MV-4-11 (cell line): ENCODE measurements at regions not wholly inside any gene's neighbourhood (a gene's known extent, or its start where the extent isn't known, plus 50 kb on each side); places are given as distances from the start of the nearest gene placed in this dataset.
A peak's percentile ranks its signal among the peaks of the same experiment; 100 is the strongest.

Experiments used
- DNase-seq: peaks from one replicate; lab custom pipeline; 2025; lab: John Stamatoyannopoulos, UW

DNA sequence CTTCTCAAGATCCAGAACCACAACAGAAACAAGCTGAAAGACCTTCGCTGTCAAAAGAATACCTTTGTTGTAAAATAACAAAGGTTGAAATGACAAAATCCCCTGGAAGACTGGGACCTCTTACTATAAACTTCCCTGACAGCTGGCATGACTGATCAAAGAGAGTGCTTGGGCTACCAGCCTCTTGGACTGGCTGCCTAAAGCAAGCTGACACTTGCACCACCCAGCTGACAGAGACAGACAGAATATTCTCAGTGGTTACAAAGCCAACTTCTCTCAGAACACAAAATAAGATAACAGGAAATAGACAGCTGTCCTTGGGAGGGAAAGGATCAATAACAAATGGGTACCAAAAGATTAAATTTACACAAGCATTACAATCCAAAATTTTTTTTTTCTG, 241.7 kb upstream of the SPOCK3 start:
- no peak for DNase-seq

DNA sequence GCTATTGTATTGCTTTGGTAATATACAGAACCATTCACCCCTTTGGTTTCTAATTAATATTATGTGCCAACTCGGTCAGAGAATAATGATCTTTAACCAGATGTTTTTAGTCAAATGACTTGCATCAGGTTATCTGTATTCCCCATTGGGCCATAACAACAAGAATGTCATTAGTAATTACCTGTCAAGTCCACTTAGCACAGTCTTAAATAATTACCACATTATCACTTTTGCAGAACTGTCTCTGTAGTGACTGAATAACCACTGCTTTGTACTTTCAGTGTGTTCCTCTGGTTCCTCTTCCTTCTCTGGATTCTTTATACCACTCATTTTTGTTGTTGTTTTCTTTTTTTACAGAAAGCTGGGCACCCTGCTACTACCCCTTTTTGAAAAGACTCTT, 257.7 kb upstream of the SPOCK3 start:
- DNase-seq, result no peak

DNA sequence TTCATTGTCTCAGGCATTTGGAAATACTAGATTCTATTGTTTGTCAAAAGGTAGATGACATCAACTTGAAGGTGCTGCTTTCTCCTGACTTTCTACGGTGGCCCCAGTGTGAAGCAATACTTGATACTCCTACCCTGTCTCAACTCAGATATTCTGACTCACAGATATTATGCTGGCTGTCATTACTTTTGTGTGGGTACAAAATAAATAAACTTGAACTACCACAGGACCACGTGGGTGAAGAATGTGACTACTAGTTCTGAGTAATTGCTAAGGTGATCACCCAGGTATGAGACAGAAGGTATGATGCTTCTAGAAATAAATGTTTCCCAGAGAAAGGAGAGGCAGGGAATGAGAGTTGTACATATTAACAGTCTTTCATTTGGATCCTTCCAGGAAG, 275.3 kb upstream of the SPOCK3 start:
- DNase-seq, result no peak

DNA sequence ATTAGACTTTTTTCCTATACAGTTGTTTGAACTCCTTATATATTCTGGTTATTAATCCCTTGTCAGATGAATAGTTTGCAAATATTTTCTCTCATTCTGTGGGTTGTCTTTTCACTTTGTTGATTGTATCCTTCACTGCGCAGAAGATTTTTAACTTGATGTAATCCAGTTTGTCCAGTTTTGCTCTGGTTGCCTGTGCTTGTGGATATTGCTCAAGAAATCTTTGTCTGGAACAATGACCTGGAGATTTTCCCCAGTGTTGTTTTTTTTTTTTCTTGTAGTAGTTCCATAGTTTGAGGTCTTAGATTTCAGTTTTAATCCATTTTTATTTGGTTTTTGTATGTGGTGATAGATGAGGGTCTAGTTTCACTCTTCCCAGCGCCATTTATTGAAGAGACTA, 289.8 kb upstream of the SPOCK3 start:
- DNase-seq, result no peak

DNA sequence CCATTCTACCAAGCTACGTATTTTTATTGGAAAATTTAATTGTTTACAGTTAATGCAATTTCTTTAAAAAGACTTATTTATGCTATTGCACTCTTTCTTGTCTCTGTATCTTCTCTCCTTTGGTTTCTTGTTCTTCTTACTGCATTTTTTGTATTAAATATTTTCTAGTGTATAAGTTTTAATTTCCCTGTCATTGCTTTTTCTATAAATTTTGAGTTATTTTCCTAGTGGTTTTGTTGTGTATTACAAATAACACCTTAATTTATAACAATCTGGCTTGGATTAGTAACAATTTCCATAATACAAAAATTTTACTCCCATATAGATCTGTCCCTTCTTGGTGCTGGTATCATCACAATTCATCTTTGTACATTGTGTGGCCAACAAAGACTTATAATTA, 303.5 kb upstream of the SPOCK3 start:
- no peak for DNase-seq

DNA sequence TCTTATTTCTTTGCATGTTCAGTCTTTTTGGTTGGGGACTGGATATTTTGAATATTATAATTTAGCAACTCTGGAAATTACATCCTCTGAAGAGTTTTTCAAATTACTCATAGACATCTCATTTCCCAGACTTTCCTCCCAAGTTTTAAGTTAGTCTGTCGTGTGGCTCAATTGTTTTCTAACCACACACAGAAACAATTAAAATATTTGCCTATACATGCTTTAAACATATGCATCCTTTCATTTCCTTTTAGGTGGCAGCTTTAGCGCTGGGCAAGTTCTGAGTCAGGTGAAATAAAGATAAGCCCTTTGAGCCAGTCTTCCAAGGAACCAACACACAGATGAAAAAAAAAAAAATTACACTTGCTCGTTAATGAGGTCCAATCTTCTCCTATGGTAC, 307.0 kb upstream of the SPOCK3 start:
- DNase-seq, result no peak

DNA sequence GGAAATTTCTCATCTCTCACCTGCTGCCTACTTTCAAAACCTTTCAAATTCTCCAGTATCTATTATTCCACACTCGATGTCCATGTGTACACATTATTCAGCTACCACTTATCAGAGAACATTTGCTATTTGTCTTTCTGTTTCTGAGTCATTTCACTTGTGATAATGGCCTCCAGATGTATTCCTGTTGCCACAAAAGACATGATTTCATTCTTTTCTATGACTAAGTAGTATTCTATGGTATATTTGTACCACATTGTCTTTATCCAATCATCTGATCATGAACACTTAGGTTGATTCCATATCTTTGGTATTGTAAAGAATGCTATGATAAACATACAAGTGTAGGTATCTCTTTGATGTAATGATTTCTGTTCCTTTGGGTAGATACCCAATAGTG, 310.1 kb upstream of the SPOCK3 start:
- no peak for DNase-seq

DNA sequence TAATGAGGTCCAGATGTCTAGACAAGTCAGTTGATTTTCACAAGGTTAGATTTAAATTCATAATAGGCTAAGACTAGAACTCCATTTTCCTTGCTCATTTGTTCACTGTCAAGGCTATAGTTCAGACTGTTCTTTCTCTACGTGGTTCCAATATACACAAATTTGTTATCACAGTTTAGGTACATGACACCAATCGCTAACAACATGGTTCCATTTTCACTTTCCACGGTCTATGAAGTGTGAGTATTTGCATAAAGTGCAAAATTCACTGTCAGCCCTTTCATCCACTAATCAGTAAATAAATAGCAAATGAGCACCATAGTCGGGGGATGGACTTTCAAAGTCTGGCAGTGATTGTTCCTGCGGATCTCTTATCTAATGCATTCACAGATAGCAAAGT, 315.7 kb upstream of the SPOCK3 start:
- DNase-seq, result no peak

DNA sequence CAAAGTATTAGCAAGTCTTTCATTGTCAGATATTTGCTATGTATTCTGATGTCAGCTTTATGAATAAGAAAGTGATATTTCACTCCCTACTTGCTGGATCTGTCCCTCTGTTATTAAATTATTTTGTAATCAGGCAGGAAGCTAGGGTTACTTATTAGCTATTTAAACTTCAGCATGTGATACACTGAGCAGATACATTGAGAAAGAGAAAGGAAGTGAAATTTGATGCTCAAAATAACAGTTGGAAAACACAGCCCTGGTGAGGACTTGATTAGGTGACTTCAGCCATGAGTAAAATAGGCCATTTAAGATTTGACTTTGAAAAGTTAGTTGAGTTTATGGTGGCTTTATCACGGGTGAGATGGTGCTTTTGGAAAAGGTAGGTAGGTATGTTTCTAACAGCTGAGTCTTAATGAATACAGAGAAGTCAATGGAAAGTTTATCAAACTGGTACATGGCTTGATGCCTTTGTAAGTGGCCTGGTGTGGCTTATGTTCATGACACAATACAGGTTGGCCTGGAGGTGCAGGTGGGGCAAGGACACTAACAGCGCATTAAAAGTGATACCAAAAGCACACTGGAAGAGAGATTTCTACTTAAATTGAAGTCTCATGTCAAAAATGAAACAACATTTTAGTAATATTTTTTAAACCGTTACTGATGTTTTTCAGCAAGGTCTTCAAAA, 321.2 kb upstream of the SPOCK3 start:
- DNase-seq, result no peak

DNA sequence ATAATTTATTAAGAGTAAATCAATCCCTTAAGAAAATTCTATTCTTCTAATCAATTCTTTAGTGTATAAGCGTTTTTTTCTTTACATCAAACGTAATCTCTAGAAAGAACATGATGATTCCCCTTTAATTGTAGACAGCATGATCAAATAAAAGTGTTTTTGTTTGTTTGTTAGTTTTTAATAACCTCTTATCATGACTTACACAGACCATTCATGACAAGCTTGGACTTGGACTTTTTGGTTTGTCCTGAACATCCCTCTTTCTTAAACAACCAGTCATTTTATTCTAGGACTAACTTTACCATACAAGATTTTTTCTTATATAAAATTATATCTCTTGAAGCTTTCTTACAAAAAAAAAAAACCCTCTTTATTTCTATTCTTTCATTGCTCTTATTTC, 344.6 kb upstream of the SPOCK3 start:
- DNase-seq, result no peak

DNA sequence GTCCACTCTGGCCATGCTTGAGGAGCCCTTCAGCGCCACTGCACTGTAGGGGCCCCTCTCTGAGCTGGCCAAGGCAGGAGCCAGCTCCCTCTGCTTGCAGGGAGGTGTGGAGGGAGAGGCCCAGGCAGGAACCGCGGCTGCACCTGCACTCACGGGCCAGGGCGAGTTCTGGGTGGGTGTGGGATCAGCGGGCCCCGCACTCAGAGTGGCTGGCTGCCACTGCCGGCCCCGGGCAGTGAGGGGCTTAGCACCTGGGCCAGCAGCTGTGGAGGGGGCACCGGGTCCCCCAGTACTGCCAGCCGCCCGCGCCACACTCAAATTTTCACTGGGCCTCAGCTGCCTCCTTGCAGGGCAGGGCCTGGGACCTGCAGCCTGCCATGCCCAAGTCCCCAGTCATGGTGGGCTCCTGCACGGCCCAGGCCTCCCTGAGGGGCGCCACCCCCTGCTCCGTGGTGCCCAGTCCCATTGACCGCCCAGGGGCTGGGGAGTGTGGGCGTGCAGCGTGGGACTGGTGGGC, 347.2 kb upstream of the SPOCK3 start:
- DNase-seq, result no peak

DNA sequence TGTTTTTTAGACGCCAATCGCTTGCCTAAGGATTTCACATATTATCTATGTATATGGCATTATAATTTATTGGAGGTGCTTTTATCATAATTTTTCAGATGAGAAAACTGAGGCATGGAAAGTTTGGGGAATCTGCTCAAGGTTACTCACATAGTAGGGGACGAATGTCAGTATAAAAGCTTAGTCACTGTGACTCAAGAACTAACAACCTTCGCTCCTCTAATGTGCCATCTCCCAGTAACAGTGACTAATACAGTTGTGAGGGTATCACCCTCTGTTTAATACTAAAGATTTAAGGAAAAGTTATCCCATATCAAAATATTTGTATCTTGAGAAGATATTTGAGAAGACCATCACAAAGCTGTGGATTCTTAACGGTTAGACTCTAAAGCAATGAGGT, 353.1 kb upstream of the SPOCK3 start:
- DNase-seq, result no peak

DNA sequence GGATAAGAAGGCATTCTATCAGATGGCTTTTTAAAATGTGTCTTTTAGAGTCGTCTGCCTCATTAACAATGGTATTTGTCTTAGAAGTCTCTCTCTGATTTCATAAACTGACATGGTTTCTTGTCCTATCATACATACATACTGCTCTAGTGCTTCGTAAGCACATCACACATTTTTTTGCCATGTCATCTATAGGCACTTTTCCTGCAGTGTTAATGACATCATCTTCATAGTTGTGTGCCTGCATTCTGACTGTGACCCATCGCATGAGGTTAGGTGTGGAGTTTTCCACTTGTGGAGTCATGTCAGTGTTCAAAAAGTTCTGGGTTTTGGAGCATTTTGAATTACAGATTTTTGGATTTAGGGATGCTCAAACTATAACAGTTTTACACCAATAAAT, 361.6 kb upstream of the SPOCK3 start:
- no peak for DNase-seq

DNA sequence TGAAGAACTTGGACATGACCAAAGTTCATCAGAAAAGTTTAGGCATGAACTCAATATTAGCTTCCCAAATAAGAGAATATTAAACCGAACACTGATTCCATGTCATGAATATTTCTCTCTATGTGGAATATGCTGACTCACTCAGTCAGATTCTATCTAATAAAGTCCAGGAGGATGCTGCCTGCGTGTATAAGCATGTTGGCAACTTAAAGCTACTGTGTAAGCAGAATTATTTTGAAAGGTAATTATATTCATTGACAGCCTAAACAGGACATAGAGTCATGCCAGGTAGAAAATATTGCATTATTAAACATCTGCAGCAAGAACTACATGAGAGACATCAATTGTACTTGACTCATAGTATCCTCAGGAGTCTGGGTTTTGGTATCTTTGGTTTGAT, 367.9 kb upstream of the SPOCK3 start:
- DNase-seq, result no peak

DNA sequence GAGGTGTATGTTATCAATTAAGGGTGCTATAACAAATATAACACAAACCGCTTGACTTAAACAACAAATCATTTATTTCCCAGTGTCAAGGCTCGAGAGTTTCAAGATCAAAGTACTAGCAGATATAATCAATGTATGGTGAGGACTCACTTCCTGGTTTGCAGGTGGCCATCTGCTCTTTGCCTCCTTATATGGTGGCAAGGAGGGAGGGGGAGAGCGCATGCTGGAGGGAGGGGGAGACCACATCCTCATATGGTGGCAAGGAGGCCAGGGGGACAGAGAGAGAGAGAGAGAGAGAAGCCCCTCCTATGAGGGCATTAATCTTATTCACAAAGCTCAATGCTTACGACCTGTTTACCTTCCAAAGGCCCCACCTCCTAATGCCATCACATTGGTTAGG, 372.3 kb upstream of the SPOCK3 start:
- DNase-seq, result no peak

DNA sequence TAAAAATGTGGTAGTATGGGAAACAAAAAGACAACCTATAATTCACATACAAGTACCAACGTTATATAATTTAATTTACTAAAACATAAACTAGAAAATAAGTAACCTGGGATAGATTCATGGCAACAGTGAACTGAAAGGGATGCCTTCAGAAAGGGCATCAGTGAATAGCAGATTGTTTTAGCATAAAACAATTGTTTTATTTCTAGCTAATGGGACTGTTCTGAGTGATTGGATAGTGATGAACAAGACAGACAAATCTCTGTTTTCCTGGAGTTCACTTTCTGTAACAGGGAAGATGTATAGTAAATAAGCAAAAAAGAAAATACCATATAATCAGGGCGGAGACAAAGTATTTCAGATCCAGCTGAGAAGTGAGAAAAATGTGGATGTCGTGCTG, 379.1 kb upstream of the SPOCK3 start:
- no peak for DNase-seq

DNA sequence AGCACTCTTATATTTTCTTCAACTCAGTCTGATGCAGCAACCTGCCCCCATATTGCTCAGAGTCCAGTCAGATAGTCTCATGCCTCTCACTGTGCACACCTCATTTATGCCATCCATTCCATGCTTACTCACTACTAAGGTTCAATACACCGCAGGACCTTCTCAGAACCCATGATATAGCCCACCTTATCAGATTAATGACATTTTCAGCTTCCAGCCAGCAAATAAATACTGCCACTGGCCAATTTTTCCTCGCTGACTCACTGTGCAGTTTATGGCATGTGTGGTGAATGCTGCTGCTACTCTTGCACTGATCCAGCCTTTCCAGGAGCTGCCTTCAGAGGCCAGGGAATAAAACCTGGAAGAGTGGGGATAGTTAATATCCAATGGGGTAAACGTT, 380.6 kb upstream of the SPOCK3 start:
- no peak for DNase-seq

DNA sequence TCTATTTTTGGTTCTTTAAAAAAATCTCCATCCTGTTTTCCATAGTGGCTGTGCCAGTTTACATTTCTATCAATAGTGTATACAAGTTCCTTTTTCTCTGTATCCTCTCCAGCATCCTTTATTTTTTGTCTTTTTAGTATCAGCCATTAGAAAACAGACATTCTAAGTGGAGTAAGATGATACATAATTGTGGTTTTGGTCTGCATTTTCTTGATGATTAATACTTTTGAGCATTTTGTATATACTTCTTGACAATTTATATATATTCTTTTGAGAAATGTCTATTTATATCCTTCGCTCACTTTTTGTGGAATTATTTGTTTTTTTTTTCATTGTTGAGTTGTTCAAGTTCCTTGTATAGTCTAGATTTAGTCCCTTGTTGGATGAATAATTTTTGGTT, 382.2 kb upstream of the SPOCK3 start:
- DNase-seq, result no peak

DNA sequence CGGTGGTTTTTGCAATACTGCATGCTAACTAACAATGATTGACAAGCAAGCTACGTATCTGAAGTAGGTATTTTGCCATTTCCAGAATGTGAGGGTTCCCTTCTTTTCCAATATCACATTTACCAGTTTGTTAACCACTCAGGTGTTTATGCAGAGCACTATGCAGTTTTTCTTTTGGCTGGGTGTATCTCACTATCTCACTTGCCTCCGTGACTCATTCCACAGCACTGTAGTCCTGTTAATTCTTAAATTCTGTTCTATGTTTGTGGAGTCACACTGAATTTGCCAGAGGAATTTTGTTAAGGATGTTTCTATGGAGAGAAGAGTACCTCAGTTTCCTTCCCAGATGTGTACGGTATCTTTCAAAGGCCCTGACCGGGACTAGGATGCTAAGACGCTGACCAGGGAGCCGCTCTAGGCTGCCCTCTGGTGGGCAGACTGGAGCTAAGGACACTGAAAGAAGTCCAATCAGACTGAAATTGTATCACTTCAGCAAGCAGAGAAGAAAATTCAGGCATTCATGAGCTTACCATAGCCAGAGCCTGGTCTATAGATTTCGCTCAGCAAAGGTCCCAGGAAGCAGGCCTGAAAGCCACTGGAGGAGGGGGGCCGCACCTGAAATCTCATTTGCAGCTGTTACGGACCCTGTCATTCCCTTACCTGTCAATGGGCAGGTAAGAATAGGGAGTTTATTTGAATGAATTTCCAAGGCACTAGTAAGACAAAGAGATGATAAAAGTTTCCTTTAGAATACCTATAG, 388.4 kb upstream of the SPOCK3 start:
- DNase-seq, result peak; percentile 16

DNA sequence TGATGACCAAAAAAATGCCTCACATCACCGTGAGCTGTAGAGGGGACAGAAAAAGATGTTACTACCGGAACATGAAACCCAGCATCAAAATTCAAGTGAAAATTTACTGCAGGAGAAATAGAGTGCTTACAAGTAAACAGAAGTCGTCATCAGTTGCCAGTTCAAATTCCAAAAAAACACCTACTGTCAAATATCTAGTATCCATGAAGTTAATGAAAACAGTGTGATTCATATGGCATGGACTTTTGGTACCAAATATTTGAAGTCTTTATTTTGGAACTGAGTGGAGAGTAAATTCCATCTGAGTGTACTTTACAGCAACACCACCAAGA, 388.9 kb upstream of the SPOCK3 start:
- no peak for DNase-seq

DNA sequence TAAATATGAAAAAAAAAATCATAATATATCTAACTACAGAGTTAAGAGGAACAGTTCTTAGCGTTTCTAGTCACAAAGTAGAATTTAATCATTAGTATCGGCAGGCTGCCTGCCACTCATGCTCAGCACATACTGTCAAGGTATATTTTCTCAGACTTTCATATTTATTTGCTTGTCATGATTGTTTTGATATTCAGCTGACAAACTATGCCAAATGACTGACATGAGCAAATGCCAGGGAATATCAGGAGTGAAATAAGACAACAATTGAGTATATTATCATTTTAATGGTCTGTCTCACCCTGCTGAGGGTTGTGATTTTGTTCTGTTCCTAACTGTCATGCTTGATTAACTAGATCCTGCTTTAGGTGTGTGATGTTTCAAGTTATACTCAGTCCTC, 395.0 kb upstream of the SPOCK3 start:
- no peak for DNase-seq

DNA sequence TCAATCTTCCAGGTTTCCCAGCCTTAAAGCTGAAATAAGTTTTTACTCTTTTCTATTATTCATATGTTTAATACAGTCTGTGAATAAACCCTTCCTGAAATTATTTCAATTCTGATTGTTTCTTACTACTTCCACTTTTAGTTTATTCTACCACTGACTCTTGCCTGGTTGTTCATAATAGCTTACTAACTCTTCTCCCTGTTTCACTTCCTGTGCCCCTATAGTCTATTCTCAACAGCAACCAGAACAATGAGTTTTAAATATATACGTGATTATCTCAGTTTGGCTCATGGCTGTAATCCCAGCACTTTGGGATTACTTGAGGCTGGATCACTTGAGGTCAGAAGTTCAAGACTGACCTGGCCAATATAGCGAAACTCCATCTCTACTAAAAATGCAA, 408.0 kb upstream of the SPOCK3 start:
- peak; percentile 5 for DNase-seq

DNA sequence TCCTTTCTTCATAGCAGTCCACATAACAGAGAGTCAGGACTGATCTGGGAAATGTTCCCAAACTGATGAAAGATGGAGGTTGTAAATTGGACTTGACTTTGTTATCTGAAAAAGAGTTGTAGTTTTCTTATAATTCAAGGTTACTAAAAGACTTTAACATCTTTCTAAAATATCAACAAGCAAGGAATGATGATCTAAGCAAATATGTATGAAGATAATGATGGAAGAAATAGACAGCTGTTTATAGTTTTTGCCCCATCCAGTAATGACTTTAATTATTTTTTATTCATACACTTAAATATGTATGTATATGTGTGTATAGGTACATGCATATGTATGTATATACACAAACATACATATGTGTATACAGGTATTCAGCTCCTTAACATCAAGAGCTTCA, 411.1 kb upstream of the SPOCK3 start:
- no peak for DNase-seq

DNA sequence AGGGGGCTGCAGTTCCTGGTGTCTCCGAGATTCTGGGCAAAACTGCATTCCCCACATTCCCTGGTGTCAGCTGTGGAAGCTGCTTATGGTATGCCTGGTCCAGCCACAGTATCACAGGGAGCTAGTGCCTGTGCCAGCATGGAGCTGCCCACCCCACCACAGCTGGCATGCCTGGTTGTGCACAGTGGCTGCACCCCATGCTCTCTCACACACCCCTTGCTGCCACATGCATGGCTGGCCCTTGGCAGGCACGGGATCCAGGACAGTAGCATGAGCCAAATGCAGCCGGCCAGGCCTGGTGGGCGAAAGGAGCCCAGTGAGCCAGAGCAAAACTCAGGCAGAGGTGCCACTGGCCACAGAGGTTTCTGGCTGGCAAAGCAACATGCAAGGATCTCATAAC, 418.0 kb upstream of the SPOCK3 start:
- no peak for DNase-seq
